ENCODE measurements at regions not wholly inside any gene's neighbourhood (a gene's known extent, or its start where the extent isn't known, plus 50 kb on each side); places are given as distances from the start of the nearest gene placed in this dataset.

DNA sequence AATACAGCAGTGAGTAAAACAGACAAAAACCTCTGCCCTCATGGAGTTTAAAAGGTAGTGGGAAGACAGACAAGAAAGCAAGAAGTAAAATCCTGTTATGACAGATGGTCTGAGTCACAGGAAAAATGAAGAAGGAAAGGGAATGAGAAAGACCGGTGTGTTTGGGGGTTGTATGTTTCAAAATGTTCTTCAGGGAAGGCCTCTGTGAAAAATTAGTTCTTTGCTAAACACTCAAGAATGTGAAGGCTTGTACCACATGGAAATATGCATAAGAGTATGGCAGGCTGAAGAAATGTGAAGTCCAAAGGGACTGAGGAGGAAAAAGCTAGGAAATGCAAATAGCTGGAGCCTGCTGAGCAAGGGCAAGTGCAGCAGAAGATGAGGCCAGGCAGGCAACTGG is 315.9 kb upstream of the SEMA3A start:
- Histone ChIP-seq H3K36me3 (ENCODE audit: control insufficient read depth, insufficient read depth, low read length) (no peaks in the 10 kb centered on the region), H3K27me3 (ENCODE audit: control insufficient read depth, insufficient read depth, low read length, poor library complexity, severe bottlenecking) (no peaks in the 10 kb centered on the region), H3K4me3 (ENCODE audit: insufficient read depth, low read depth, low read length) (no peak overlapping the region), H3K4me1 (ENCODE audit: control insufficient read depth, insufficient read depth, low read length) (no peaks in the 10 kb centered on the region), H3K9me3 (ENCODE audit: control insufficient read depth, low read length) (no peaks in the 10 kb centered on the region), H3K27ac (ENCODE audit: insufficient read depth, low read depth, low read length, poor library complexity, severe bottlenecking) (no peak overlapping the region)
- WGBS, 2 experiments: 91 to 94% methylated on average over 1 of the region's 1 CpG

DNA sequence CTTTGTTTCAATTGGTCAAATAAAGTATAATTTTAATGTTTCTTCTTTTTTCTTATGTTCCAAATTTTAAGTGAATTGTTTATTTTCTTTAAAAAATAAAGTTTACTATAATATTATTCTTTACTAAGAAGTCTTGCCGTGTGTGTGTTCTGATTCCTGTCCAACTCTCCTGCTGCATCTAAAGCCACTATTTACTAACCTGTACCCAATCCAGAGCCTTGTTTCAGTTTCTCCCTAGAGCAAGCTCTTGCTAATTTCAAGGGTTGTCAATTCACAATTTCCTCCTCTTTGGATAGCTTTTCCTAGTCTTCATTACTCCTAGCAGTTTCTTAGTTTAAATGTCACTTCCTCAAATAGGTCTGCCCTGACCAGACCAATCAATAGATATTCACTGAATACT is 314.9 kb upstream of the SEMA3A start:
- WGBS, 2 experiments: 94 to 100% methylated on average over 1 of the region's 1 CpG
- Histone ChIP-seq H3K27me3 (ENCODE audit: control insufficient read depth, insufficient read depth, low read length, poor library complexity, severe bottlenecking) (no peaks in the 10 kb centered on the region), H3K4me3 (ENCODE audit: insufficient read depth, low read depth, low read length) (no peak overlapping the region), H3K36me3 (ENCODE audit: control insufficient read depth, insufficient read depth, low read length) (no peaks in the 10 kb centered on the region), H3K4me1 (ENCODE audit: control insufficient read depth, insufficient read depth, low read length) (no peaks in the 10 kb centered on the region), H3K27ac (ENCODE audit: insufficient read depth, low read depth, low read length, poor library complexity, severe bottlenecking) (no peak overlapping the region), H3K9me3 (ENCODE audit: control insufficient read depth, low read length) (no peaks in the 10 kb centered on the region)

DNA sequence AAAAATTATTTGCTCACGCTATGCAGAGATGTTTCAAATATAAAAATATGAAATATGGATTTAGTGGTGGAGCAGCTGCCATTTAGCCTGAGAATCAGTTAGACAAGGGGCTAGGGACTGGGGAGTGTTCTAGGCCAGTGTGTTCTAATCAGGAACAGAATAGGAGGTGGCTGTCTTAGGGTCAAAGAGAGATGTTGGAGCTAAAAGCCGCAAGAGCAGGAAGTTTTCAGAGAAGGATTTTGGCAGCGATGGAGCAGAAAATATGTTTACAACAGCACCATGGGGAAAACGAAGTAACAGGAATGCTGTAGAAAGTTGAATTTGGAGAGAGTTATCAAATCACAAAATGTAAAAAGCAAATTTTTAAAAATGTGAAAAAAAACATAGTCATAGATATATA is 314.0 kb upstream of the SEMA3A start:
- Histone ChIP-seq H3K9me3 (ENCODE audit: control insufficient read depth, low read length) (no peaks in the 10 kb centered on the region), H3K4me1 (ENCODE audit: control insufficient read depth, insufficient read depth, low read length) (no peaks in the 10 kb centered on the region), H3K4me3 (ENCODE audit: insufficient read depth, low read depth, low read length) (no peak overlapping the region), H3K27ac (ENCODE audit: insufficient read depth, low read depth, low read length, poor library complexity, severe bottlenecking) (no peak overlapping the region), H3K36me3 (ENCODE audit: control insufficient read depth, insufficient read depth, low read length) (no peaks in the 10 kb centered on the region), H3K27me3 (ENCODE audit: control insufficient read depth, insufficient read depth, low read length, poor library complexity, severe bottlenecking) (no peaks in the 10 kb centered on the region)
- 94% methylated on average over 3 to 4 of the region's 4 CpGs for WGBS, 2 experiments

DNA sequence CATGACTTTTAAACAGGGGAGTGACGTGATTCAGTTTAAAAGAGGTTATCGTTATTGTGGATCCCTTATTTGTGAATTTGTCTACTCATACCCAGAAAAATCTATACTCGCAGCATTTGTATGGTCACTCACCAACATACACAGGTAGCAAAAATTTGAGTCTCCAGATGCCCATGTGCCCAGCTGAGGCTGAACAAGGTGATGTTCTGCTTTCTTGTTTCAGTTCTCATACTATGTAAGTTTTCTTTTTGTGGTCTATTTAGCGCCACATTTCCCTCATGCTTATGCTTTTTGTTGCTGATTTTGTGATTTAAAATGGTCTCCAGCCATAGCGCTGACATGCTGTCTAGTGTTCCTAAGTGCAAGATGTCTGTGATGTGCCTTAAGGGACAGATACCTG is 312.9 kb upstream of the SEMA3A start:
- no peaks in the 10 kb centered on the region for H3K4me1 ChIP-seq (ENCODE audit: control insufficient read depth, insufficient read depth, low read length)
- H3K9me3 ChIP-seq (ENCODE audit: control insufficient read depth, low read length): no peaks in the 10 kb centered on the region
- H3K4me3 ChIP-seq (ENCODE audit: insufficient read depth, low read depth, low read length): no peak overlapping the region
- 96% methylated on average over 5 of the region's 5 CpGs for WGBS, 2 experiments
- H3K36me3 ChIP-seq (ENCODE audit: control insufficient read depth, insufficient read depth, low read length): no peaks in the 10 kb centered on the region
- no peaks in the 10 kb centered on the region for H3K27me3 ChIP-seq (ENCODE audit: control insufficient read depth, insufficient read depth, low read length, poor library complexity, severe bottlenecking)
- H3K27ac ChIP-seq (ENCODE audit: insufficient read depth, low read depth, low read length, poor library complexity, severe bottlenecking): no peak overlapping the region

DNA sequence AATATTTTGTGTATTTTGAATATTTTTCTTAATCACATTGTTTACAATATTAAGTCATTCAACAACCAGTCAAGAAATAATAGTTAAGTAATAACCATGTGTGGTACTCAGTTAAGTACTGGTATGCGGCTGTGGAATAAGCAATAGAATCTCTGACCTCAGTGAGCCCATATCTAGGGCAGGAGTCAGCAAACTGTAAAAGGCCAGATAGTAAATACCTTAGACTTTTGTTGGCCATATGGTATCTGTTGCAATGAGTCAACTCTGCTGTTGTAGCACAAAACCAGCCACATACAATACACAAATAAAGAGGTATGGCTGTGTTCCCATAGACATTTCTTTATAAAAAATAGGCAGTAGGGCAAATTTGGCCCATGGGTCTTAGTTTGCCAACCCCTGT is 311.6 kb upstream of the SEMA3A start:
- Histone ChIP-seq H3K36me3 (ENCODE audit: control insufficient read depth, insufficient read depth, low read length) (no peaks in the 10 kb centered on the region), H3K4me3 (ENCODE audit: insufficient read depth, low read depth, low read length) (no peak overlapping the region), H3K4me1 (ENCODE audit: control insufficient read depth, insufficient read depth, low read length) (no peaks in the 10 kb centered on the region), H3K9me3 (ENCODE audit: control insufficient read depth, low read length) (no peaks in the 10 kb centered on the region), H3K27me3 (ENCODE audit: control insufficient read depth, insufficient read depth, low read length, poor library complexity, severe bottlenecking) (no peaks in the 10 kb centered on the region), H3K27ac (ENCODE audit: insufficient read depth, low read depth, low read length, poor library complexity, severe bottlenecking) (no peak overlapping the region)
- 93 to 94% methylated on average over 1 of the region's 1 CpG for WGBS, 2 experiments

DNA sequence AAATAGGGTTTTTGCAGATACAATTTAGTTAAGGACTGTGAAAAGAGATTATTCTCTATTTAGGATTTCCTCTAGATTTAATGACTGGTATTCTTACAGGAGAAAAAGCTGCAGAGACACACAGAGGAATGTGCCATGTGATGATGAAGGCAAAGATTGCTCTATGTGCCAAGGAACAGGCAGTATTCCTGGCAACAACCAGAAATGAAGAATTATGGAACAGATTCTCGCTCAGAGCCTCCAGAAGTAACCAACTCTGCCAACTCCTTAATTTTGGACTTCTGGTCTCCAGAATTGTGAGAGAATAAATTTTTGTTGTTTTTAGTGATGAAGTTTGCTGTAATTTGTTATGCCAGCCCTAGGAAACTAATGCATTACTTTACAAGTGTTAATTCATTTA is 307.6 kb upstream of the SEMA3A start:
- no peak overlapping the region for H3K27ac ChIP-seq (ENCODE audit: insufficient read depth, low read depth, low read length, poor library complexity, severe bottlenecking)

DNA sequence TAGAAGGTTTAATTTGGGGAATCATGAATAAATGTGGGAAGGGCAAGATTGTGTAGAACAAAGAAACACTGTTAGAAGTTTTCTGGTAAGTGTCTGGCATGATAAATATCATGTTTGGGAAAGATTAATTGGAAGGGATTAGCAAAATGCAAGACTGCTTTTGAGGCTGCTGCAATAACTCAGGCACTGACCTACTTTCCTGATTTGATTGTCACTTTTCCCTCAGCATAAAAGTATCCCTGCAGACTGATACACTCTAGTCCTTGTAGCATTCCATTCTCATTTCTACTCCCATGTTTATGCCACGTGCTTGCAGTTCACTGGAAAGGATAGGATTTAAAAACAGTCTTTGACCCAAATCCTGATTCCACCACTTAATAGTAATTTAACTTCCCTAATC is 303.3 kb upstream of the SEMA3A start:
- Histone ChIP-seq H3K9me3 (ENCODE audit: control insufficient read depth, low read length) (no peaks in the 10 kb centered on the region), H3K4me3 (ENCODE audit: insufficient read depth, low read depth, low read length) (no peak overlapping the region), H3K36me3 (ENCODE audit: control insufficient read depth, insufficient read depth, low read length) (no peaks in the 10 kb centered on the region), H3K4me1 (ENCODE audit: control insufficient read depth, insufficient read depth, low read length) (no peaks in the 10 kb centered on the region), H3K27ac (ENCODE audit: insufficient read depth, low read depth, low read length, poor library complexity, severe bottlenecking) (no peak overlapping the region), H3K27me3 (ENCODE audit: control insufficient read depth, insufficient read depth, low read length, poor library complexity, severe bottlenecking) (no peaks in the 10 kb centered on the region)
- 82 to 92% methylated on average over 1 of the region's 1 CpG for WGBS, 2 experiments

More for the DNA sequence above, 307.6 kb upstream of the SEMA3A start:
- no peaks in the 10 kb centered on the region for H3K27me3 ChIP-seq (ENCODE audit: control insufficient read depth, insufficient read depth, low read length, poor library complexity, severe bottlenecking)
- WGBS, 2 experiments: 84 to 100% methylated on average over 1 of the region's 1 CpG
- H3K4me3 ChIP-seq (ENCODE audit: insufficient read depth, low read depth, low read length): no peak overlapping the region
- H3K4me1 ChIP-seq (ENCODE audit: control insufficient read depth, insufficient read depth, low read length): no peaks in the 10 kb centered on the region
- H3K36me3 ChIP-seq (ENCODE audit: control insufficient read depth, insufficient read depth, low read length): no peaks in the 10 kb centered on the region
- no peaks in the 10 kb centered on the region for H3K9me3 ChIP-seq (ENCODE audit: control insufficient read depth, low read length)

DNA sequence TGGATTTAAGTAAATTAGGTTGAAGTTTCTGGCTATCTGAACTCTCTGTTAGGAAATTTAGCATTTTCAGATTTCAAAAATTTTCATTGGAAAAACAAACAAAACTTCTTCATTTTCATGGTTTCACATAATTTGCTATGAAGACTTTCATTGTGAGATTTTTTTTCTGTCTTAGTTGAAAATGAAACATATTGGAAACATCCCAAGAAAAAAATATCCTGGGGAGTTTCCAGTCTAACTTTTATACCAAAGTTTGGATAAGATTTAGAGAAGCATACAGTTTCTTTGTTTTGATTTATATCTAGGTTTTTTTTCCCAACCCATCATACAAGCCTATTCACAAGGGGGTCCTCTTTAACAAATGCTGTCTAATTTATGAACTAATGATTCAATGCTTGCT is 300.5 kb upstream of the SEMA3A start:
- Histone ChIP-seq H3K9me3 (ENCODE audit: control insufficient read depth, low read length) (no peaks in the 10 kb centered on the region), H3K27me3 (ENCODE audit: control insufficient read depth, insufficient read depth, low read length, poor library complexity, severe bottlenecking) (no peaks in the 10 kb centered on the region), H3K4me3 (ENCODE audit: insufficient read depth, low read depth, low read length) (no peak overlapping the region), H3K4me1 (ENCODE audit: control insufficient read depth, insufficient read depth, low read length) (no peaks in the 10 kb centered on the region), H3K27ac (ENCODE audit: insufficient read depth, low read depth, low read length, poor library complexity, severe bottlenecking) (no peak overlapping the region), H3K36me3 (ENCODE audit: control insufficient read depth, insufficient read depth, low read length) (no peaks in the 10 kb centered on the region)

DNA sequence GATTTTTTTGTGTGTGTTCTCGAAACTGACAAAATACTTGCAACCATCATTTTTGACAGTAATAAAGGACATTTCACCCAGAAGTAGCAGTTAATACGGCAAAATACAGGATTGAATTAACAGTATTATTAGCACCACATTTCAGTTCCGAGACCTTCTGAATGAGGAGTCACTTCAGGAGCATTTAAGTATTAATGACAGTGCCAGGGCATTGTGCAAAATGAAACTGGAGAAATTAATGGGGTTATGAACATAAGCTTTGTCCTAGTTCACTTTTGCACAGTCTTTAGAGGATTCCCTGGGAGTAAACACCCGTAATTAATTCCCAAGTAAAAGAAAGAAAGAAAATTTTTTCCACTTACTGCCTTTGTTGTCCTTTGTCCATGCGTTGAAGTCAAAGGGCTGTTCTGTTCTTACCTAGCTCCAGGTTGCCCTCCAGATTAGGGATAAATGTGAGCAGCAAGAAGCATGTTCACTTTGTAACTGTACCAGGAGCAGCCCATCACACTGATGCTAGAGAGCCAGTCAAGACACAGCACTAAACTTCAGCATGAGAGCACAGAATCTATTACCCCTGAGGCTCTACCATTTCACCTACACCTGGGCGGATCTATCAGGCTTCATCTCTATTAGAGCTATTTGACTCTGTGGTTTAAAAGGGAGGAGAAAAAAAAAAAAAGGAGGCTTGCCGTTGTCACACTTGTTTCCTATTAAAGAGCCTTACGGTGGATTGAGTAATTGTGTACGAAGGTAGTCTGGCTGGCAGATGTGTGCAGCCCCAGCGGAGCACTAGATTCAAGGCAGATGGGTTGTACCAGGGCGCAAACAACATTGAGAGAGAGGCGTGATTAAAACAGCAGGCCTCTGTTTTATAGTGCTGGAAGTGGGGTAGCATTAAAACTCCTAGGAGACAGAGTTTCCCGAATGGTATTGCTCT is 297.8 kb upstream of the SEMA3A start:
- 93 to 95% methylated on average over 11 to 12 of the region's 13 CpGs for WGBS, 2 experiments
- no peak overlapping the region for H3K4me3 ChIP-seq (ENCODE audit: insufficient read depth, low read depth, low read length)

DNA sequence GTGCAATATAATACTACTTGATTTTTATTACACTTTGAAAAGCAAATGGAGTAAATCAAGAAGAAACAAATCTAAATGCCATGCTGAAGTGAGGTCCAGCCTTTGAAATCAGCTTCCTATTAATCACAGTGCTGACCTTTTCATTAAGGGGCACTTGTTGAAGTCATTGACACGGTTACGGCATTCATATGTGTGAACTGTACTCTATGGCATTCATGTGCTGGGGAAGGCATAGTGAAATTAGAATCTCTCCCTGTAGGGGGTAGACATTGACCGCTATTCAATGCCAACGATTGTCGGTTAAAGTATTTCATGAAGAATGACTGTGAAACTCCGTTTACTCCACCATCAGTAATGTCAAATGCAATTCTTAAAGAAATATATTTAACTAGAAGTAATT is 296.1 kb upstream of the SEMA3A start:
- Histone ChIP-seq H3K4me1 (ENCODE audit: control insufficient read depth, insufficient read depth, low read length) (no peaks in the 10 kb centered on the region), H3K4me3 (ENCODE audit: insufficient read depth, low read depth, low read length) (no peak overlapping the region), H3K27ac (ENCODE audit: insufficient read depth, low read depth, low read length, poor library complexity, severe bottlenecking) (no peak overlapping the region), H3K9me3 (ENCODE audit: control insufficient read depth, low read length) (no peaks in the 10 kb centered on the region), H3K36me3 (ENCODE audit: control insufficient read depth, insufficient read depth, low read length) (no peaks in the 10 kb centered on the region), H3K27me3 (ENCODE audit: control insufficient read depth, insufficient read depth, low read length, poor library complexity, severe bottlenecking) (no peaks in the 10 kb centered on the region)
- 92 to 99% methylated on average over 4 to 5 of the region's 6 CpGs for WGBS, 2 experiments

More for the DNA sequence above, 297.8 kb upstream of the SEMA3A start:
- H3K9me3 ChIP-seq (ENCODE audit: control insufficient read depth, low read length): no peaks in the 10 kb centered on the region
- H3K36me3 ChIP-seq (ENCODE audit: control insufficient read depth, insufficient read depth, low read length): no peaks in the 10 kb centered on the region
- no peaks in the 10 kb centered on the region for H3K4me1 ChIP-seq (ENCODE audit: control insufficient read depth, insufficient read depth, low read length)
- H3K27ac ChIP-seq (ENCODE audit: insufficient read depth, low read depth, low read length, poor library complexity, severe bottlenecking): no peak overlapping the region
- H3K27me3 ChIP-seq (ENCODE audit: control insufficient read depth, insufficient read depth, low read length, poor library complexity, severe bottlenecking): no peaks in the 10 kb centered on the region
